OCI-LY1 (cell line): ENCODE measurements at regions not wholly inside any gene's neighbourhood (a gene's known extent, or its start where the extent isn't known, plus 50 kb on each side); places are given as distances from the start of the nearest gene placed in this dataset.

Experiments
- H2AFZ ChIP-seq: fragments of 200-600 bp; sonication (generic), shearing (Covaris generic); 2 replicates; pipeline ENCODE4 v1.6.0; 2014; ENCODE audit warnings: antibody characterized with exemption, mild to moderate bottlenecking, low read length
- H3F3A ChIP-seq: fragments of 200-600 bp; sonication (generic), shearing (Covaris generic); 2 replicates; pipeline ENCODE4 v1.6.0; 2014; ENCODE audit warnings: mild to moderate bottlenecking, antibody characterized with exemption, low read length, moderate library complexity; ENCODE audit not compliant: insufficient read depth
- H3K27ac ChIP-seq: fragments of 200-600 bp; sonication (generic); 2 replicates; pipeline ENCODE4 v1.5.1; 2014; ENCODE audit warnings: low read length, mixed run types, mild to moderate bottlenecking, low read depth; ENCODE audit not compliant: poor library complexity, severe bottlenecking
- H3K27me3 ChIP-seq: fragments of 200-600 bp; sonication (generic); 2 replicates; pipeline ENCODE4 v1.6.0; 2014; ENCODE audit warnings: antibody characterized with exemption, mild to moderate bottlenecking, low read length, moderate library complexity; ENCODE audit not compliant: insufficient read depth
- H3K36me3 ChIP-seq: fragments of 200-600 bp; sonication (generic); 2 replicates; pipeline ENCODE4 v1.6.1; 2014; ENCODE audit warnings: mild to moderate bottlenecking, antibody characterized with exemption, low read length, moderate library complexity, mixed read lengths; ENCODE audit not compliant: insufficient read depth
- H3K4me1 ChIP-seq: fragments of 200-600 bp; sonication (generic); 2 replicates; pipeline ENCODE4 v1.5.1; 2014; ENCODE audit warnings: mild to moderate bottlenecking, low read length, moderate library complexity; ENCODE audit not compliant: insufficient read depth, severe bottlenecking
- H3K4me2 ChIP-seq: fragments of 200-600 bp; sonication (generic), shearing (Covaris generic); 2 replicates; pipeline ENCODE4 v1.6.1; 2014; ENCODE audit warnings: low read length
- H3K4me3 ChIP-seq: fragments of 200-600 bp; sonication (generic); 2 replicates; pipeline ENCODE4 v1.5.1; 2014; ENCODE audit warnings: low read length, low read depth, mild to moderate bottlenecking, mixed read lengths; ENCODE audit not compliant: poor library complexity, severe bottlenecking
- H3K79me2 ChIP-seq: fragments of 200-600 bp; shearing (Covaris generic); 2 replicates; pipeline ENCODE4 v1.6.1; 2016; ENCODE audit warnings: mixed run types, low read length, mixed read lengths; ENCODE audit not compliant: insufficient read depth
- H3K9ac ChIP-seq: fragments of 200-600 bp; sonication (generic), shearing (Covaris generic); 2 replicates; pipeline ENCODE4 v1.6.1; 2014; ENCODE audit warnings: mild to moderate bottlenecking, low read length, mixed read lengths
- H3K9me2 ChIP-seq: fragments of 200-600 bp; sonication (generic), shearing (Covaris generic); 2 replicates; pipeline ENCODE4 v1.6.1; 2014; ENCODE audit warnings: low read depth, mild to moderate bottlenecking, low read length, mixed read lengths
- H3K9me3 ChIP-seq: fragments of 200-600 bp; shearing (Covaris generic); 2 replicates; pipeline ENCODE4 v1.6.1; 2014; ENCODE audit warnings: low read length, mixed read lengths
- H4K20me1 ChIP-seq: fragments of 200-600 bp; sonication (generic), shearing (Covaris generic); 2 replicates; pipeline ENCODE4 v1.6.0; 2016; ENCODE audit warnings: mild to moderate bottlenecking, low read length; ENCODE audit not compliant: insufficient read depth
- CTCF ChIP-seq: fragments of 200-600 bp; sonication (generic), shearing (Covaris generic); IDR thresholded peaks from 2 replicates; pipeline ENCODE4 v1.5.1; 2017; ENCODE audit warnings: mild to moderate bottlenecking, antibody characterized with exemption, low read length, moderate library complexity, mixed read lengths
- EZH2 ChIP-seq: fragments of 200-600 bp; sonication (generic), shearing (Covaris generic); IDR thresholded peaks from 2 replicates; pipeline ENCODE4 v1.8.0; 2017; ENCODE audit warnings: borderline replicate concordance, mixed run types, mild to moderate bottlenecking, antibody characterized with exemption, low read length, moderate library complexity, mixed read lengths

- H3K9me2 ChIP-seq = no peaks in the 10 kb centered on the region
- no peak overlapping the region for H3K4me3 ChIP-seq
- H3F3A ChIP-seq = no peaks in the 10 kb centered on the region
- no peaks in the 10 kb centered on the region for H3K27me3 ChIP-seq
- H3K9me3 ChIP-seq = no peaks in the 10 kb centered on the region
- no peaks in the 10 kb centered on the region for H4K20me1 ChIP-seq
- H3K36me3 ChIP-seq = no peaks in the 10 kb centered on the region
- TF ChIP-seq EZH2 (no peak), CTCF (no peak)
- no peak overlapping the region for H3K27ac ChIP-seq
- no peak overlapping the region for H2AFZ ChIP-seq
- H3K9ac ChIP-seq = no peak overlapping the region
- H3K4me2 ChIP-seq = no peak overlapping the region
- H3K4me1 ChIP-seq = no peaks in the 10 kb centered on the region
- no peaks in the 10 kb centered on the region for H3K79me2 ChIP-seq
Observed at GRCh38 chr15:87450314-87450713, 806.2 kb downstream of the NTRK3 start.

GRCh38 chr15:87439090-87439489 lies 817.4 kb downstream of the NTRK3 start:
- H3K79me2 ChIP-seq = no peaks in the 10 kb centered on the region
- no peak for TF ChIP-seq EZH2
- no peak for TF ChIP-seq CTCF
- no peaks in the 10 kb centered on the region for H3K4me1 ChIP-seq
- no peak overlapping the region for H3K4me3 ChIP-seq
- no peak overlapping the region for H3K9ac ChIP-seq
- H3K9me2 ChIP-seq = no peaks in the 10 kb centered on the region
- no peaks in the 10 kb centered on the region for H3K27me3 ChIP-seq
- no peaks in the 10 kb centered on the region for H4K20me1 ChIP-seq
- no peak overlapping the region for H3K27ac ChIP-seq
- no peak overlapping the region for H2AFZ ChIP-seq
- no peaks in the 10 kb centered on the region for H3F3A ChIP-seq
- H3K9me3 ChIP-seq = no peaks in the 10 kb centered on the region
- no peaks in the 10 kb centered on the region for H3K36me3 ChIP-seq
- H3K4me2 ChIP-seq = no peak overlapping the region

GRCh38 chr15:87433871-87434270 lies 822.7 kb downstream of the NTRK3 start:
- no peak overlapping the region for H3K27ac ChIP-seq
- H3K9me2 ChIP-seq = no peaks in the 10 kb centered on the region
- no peaks in the 10 kb centered on the region for H3K36me3 ChIP-seq
- H3K27me3 ChIP-seq = no peaks in the 10 kb centered on the region
- no peaks in the 10 kb centered on the region for H3K9me3 ChIP-seq
- H2AFZ ChIP-seq = no peak overlapping the region
- H3K4me1 ChIP-seq = no peaks in the 10 kb centered on the region
- H3F3A ChIP-seq = no peaks in the 10 kb centered on the region
- H3K9ac ChIP-seq = no peak overlapping the region
- no peaks in the 10 kb centered on the region for H3K79me2 ChIP-seq
- no peak overlapping the region for H3K4me2 ChIP-seq
- H3K4me3 ChIP-seq = no peak overlapping the region
- TF ChIP-seq CTCF (no peak), EZH2 (no peak)
- H4K20me1 ChIP-seq = no peaks in the 10 kb centered on the region
